Gastroesophageal sphincter (tissue), 4 donors: ENCODE measurements at regions not wholly inside any gene's neighbourhood (a gene's known extent, or its start where the extent isn't known, plus 50 kb on each side); places are given as distances from the start of the nearest gene placed in this dataset.
A peak's percentile ranks its signal among the peaks of the same experiment; 100 is the strongest.

Experiments
- ATAC-seq: fragments of 150-250 bp; one replicate; pipeline ENCODE4 v1.9.1; 2016; ENCODE audit warnings: mild to moderate bottlenecking, moderate library complexity
- H3K27ac ChIP-seq, 4 donors: fragments of 200-600 bp; sonication (generic) in 3 of 4; 1 replicate in 3 of 4; 2 replicates in 1 of 4; pipeline ENCODE4 v1.5.1; 2016 to 2019
- H3K27me3 ChIP-seq: fragments of 200-600 bp; sonication (generic); one replicate; pipeline ENCODE4 v1.5.1; 2019
- H3K36me3 ChIP-seq, 2 donors: fragments of 200-600 bp; sonication (generic); one replicate each; pipeline ENCODE4 v1.5.1; 2019; ENCODE audit warnings: control low read depth in 1 of 2
- H3K4me1 ChIP-seq, 3 donors: fragments of 200-600 bp; sonication (generic); 1 replicate in 2 of 3; 2 replicates in 1 of 3; pipeline ENCODE4 v1.5.1; 2016 to 2019; ENCODE audit warnings: control low read depth in 2 of 3
- H3K4me3 ChIP-seq, 2 donors: fragments of 200-600 bp; sonication (generic); one replicate each; pipeline ENCODE4 v1.5.1; 2019; ENCODE audit warnings: mild to moderate bottlenecking in 1 of 2, moderate library complexity in 1 of 2
- H3K9me3 ChIP-seq, 3 donors: fragments of 200-600 bp; sonication (generic); one replicate each; pipeline ENCODE4 v1.5.1; 2017 to 2019; ENCODE audit warnings: control low read depth in 2 of 3
- EP300 ChIP-seq: sonication (generic); formaldehyde crosslinking; IDR thresholded peaks from one replicate; pipeline ENCODE4 v1.6.1; 2017; ENCODE audit warnings: antibody characterized with exemption, mild to moderate bottlenecking
- POLR2A ChIP-seq, 2 donors: fragments of 450-650 bp; IDR thresholded peaks; one replicate each; pipeline ENCODE4 v1.6.1; 2017; ENCODE audit warnings: antibody characterized with exemption in 2 of 2, mild to moderate bottlenecking in 2 of 2, moderate library complexity in 1 of 2
- POLR2AphosphoS5 ChIP-seq: sonication (generic); formaldehyde crosslinking; IDR thresholded peaks from one replicate; pipeline ENCODE4 v1.6.1; 2017; ENCODE audit warnings: antibody characterized with exemption
- WGBS, 2 donors: methylation state at CpG; one replicate each; pipeline ENCODE4 v1.1.5; 2018; ENCODE audit warnings: low coverage in 1 of 2; 5-methylcytosine and 5-hydroxymethylcytosine counted together
- TF ChIP-seq, protein P1 (sequence below), 4 experiments: fragments of 200-600 bp in 2 of 4; fragments of 450-650 bp in 2 of 4; sonication (generic) in 1 of 4; IDR thresholded peaks; one replicate each; pipeline ENCODE4 v1.5.1; 2017 to 2019; ENCODE audit warnings: antibody characterized with exemption in 4 of 4, mild to moderate bottlenecking in 2 of 4, moderate library complexity in 2 of 4

DNA sequence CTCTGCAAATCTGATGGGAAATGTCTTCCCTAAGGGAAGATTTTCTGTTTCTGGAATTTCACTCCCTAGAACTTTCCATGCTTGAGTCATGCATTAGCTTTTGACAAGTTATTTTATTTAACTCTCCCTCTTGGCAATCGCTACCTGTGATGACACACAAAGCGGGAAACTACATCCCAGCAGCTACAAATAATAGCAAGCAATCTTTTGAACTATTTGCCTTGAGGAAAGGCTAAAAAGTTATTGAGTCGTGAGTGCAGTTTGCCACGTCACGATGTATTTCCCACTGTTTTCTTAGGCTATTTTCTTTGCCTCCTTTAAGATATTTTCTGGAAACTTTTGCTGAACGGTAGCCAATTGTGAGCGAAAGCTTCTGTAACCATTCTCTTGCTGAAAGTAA is 353.3 kb upstream of the HTR2A start:
- ATAC-seq, result no peak
- Histone ChIP-seq H3K4me3 (no peak overlapping the region), H3K9me3 (no peaks in the 10 kb centered on the region), H3K4me1 (peaks cover 0 to 13% (median 0%) of the 10 kb centered on the region in 3 donors), H3K36me3 (no peaks in the 10 kb centered on the region), H3K27me3 (no peaks in the 10 kb centered on the region), H3K27ac (peak overlapping the region in 1 of 4 donors; percentile 36)
- TF ChIP-seq, protein P1, sequence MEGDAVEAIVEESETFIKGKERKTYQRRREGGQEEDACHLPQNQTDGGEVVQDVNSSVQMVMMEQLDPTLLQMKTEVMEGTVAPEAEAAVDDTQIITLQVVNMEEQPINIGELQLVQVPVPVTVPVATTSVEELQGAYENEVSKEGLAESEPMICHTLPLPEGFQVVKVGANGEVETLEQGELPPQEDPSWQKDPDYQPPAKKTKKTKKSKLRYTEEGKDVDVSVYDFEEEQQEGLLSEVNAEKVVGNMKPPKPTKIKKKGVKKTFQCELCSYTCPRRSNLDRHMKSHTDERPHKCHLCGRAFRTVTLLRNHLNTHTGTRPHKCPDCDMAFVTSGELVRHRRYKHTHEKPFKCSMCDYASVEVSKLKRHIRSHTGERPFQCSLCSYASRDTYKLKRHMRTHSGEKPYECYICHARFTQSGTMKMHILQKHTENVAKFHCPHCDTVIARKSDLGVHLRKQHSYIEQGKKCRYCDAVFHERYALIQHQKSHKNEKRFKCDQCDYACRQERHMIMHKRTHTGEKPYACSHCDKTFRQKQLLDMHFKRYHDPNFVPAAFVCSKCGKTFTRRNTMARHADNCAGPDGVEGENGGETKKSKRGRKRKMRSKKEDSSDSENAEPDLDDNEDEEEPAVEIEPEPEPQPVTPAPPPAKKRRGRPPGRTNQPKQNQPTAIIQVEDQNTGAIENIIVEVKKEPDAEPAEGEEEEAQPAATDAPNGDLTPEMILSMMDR (IDR thresholded peaks at IDR 0.05), result no peak
- TF ChIP-seq POLR2AphosphoS5, result peak; percentile 71
- WGBS, 2 donors, result 30 to 43% methylated on average over 4 to 7 of the region's 7 CpGs

GRCh38 chr13:47249266-47249665 is 352.4 kb upstream of the HTR2A start:
- Histone ChIP-seq H3K36me3 (no peaks in the 10 kb centered on the region), H3K27me3 (no peaks in the 10 kb centered on the region), H3K9me3 (no peaks in the 10 kb centered on the region), H3K27ac (no peak overlapping the region), H3K4me1 (peaks cover 0 to 13% (median 0%) of the 10 kb centered on the region in 3 donors), H3K4me3 (no peak overlapping the region)
- TF ChIP-seq, protein P1 (IDR thresholded peaks at IDR 0.05), result no peak
- TF ChIP-seq POLR2A (IDR thresholded peaks at IDR 0.05), result no peak
- TF ChIP-seq POLR2AphosphoS5, result no peak
- no peak for TF ChIP-seq EP300
- ATAC-seq, result no peak

- H3K4me3 ChIP-seq, result no peak overlapping the region
- H3K36me3 ChIP-seq, result no peaks in the 10 kb centered on the region
- TF ChIP-seq EP300, result no peak
- TF ChIP-seq POLR2A (IDR thresholded peaks at IDR 0.05), result no peak
- no peak for TF ChIP-seq POLR2AphosphoS5
- TF ChIP-seq, protein P1 (IDR thresholded peaks at IDR 0.05), result no peak
- no peak for ATAC-seq
- no peaks in the 10 kb centered on the region for H3K9me3 ChIP-seq
- H3K27me3 ChIP-seq, result no peaks in the 10 kb centered on the region
- no peak overlapping the region for H3K27ac ChIP-seq
- WGBS, 2 donors, result 66 to 71% methylated on average over 3 of the region's 7 CpGs
- no peaks in the 10 kb centered on the region for H3K4me1 ChIP-seq
Observed at GRCh38 chr13:47241446-47241845, 344.6 kb upstream of the HTR2A start.

DNA sequence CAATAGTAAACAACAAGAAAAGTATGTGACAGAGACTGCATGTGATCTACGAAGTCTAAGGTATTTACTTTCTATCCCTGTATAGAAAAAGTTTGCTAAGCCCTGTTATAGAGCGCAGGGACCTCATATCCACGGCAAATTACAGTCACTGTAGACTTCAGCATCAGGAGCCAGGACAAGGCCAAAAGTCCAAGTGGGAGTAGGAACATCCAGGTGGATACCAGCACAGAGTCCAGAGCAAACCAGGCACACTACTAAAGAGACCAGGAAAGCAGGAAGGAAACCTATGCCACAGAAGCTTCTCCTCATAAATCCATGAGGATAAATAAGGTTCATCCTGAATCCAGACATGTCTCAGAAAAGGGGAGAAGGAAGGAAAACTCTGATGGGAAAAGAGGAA is 342.2 kb upstream of the HTR2A start:
- H3K4me3 ChIP-seq, result no peak overlapping the region
- no peak overlapping the region for H3K27ac ChIP-seq
- 86 to 87% methylated on average over 3 of the region's 3 CpGs for WGBS, 2 donors
- no peaks in the 10 kb centered on the region for H3K27me3 ChIP-seq
- ATAC-seq, result no peak
- no peaks in the 10 kb centered on the region for H3K36me3 ChIP-seq
- H3K4me1 ChIP-seq, result no peaks in the 10 kb centered on the region
- no peaks in the 10 kb centered on the region for H3K9me3 ChIP-seq
- no peak for TF ChIP-seq POLR2AphosphoS5
- no peak for TF ChIP-seq EP300
- TF ChIP-seq POLR2A (IDR thresholded peaks at IDR 0.05), result no peak
- TF ChIP-seq, protein P1 (IDR thresholded peaks at IDR 0.05), result no peak

DNA sequence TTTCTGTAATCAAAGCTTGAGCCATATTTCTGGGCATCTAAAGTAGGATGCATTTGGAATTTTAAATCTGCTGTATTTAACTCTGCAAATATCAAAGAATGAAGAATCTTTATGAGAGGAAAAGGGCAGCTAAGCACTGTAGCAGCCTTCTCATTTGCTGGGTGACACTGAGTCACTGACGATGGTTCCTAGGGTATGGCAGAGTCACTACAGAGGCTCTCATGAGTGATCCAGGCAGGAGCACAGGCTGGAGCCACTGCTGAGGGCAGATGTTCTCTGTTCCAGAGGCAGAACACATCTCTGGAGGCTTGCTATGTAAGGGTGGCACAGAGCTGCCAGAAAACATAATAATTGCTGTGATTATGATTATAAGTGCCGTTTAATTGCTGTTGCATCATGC is 340.7 kb upstream of the HTR2A start:
- no peaks in the 10 kb centered on the region for H3K4me1 ChIP-seq
- 25 to 75% methylated on average over 1 to 2 of the region's 2 CpGs for WGBS, 2 donors
- no peaks in the 10 kb centered on the region for H3K36me3 ChIP-seq
- no peak for ATAC-seq
- H3K9me3 ChIP-seq, result no peaks in the 10 kb centered on the region
- no peaks in the 10 kb centered on the region for H3K27me3 ChIP-seq
- no peak overlapping the region for H3K27ac ChIP-seq
- H3K4me3 ChIP-seq, result no peak overlapping the region
- TF ChIP-seq POLR2A (IDR thresholded peaks at IDR 0.05), result no peak
- TF ChIP-seq EP300, result no peak
- TF ChIP-seq, protein P1 (IDR thresholded peaks at IDR 0.05), result no peak
- no peak for TF ChIP-seq POLR2AphosphoS5
